PC-3 (cell line): ENCODE measurements at regions not wholly inside any gene's neighbourhood (a gene's known extent, or its start where the extent isn't known, plus 50 kb on each side); places are given as distances from the start of the nearest gene placed in this dataset.

ENCODE experiments used
- EZH2 ChIP-seq: fragments of 300-600 bp; sonication (generic); IDR thresholded peaks from one replicate; pipeline ENCODE4 v1.6.1; 2017; ENCODE audit warnings: antibody characterized with exemption, mild to moderate bottlenecking, low read length; ENCODE audit not compliant: unreplicated experiment
- EZH2phosphoT487 ChIP-seq: fragments of 300-600 bp; sonication (generic); IDR thresholded peaks from 2 replicates; pipeline ENCODE4 v1.6.1; 2018; ENCODE audit warnings: mild to moderate bottlenecking, antibody characterized with exemption, low read length, borderline replicate concordance
- TF ChIP-seq, protein P1 (sequence below): fragments of 300-600 bp; sonication (generic); conservative IDR thresholded peaks from 2 replicates; pipeline ENCODE4 v1.5.1; 2017; ENCODE audit warnings: antibody characterized with exemption, low read depth, mild to moderate bottlenecking, low read length

DNA sequence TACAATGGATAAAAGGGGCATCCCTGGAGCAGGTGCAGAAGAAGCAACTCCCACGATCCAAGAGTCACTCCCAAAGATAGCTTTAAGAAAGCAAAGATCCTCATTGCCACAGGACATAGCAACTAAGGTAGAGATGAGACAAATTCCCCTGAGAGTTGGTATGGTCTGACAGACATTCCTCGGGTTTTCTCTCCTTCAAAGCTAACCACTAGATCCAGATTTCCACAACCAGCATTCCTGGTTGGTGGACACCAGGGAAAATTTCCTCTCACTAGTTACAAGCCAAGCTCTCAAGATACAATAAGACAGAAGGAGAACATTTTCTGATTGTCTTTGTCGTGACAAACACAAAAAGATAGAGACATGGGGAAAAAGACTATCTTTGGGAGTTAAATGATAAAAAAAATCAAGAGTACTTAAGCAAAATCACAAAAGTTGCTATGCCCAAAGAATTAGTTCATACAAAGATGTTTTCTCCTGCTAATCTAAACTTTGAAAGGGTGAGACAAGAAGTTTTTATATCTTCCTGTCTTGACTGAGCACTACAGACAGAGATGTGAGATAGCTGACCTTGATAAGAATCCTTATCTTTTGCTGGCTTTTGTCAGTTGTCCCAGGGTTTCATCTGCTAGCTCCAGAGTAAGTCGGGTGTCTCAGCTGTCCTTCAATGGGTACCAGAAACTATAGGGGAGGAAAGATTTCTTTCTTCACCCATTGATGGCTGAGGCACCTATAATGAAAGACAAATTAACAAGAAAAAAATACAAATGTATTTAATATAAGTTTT lies 200.5 kb downstream of the CENPC start:
- TF ChIP-seq, protein P1, sequence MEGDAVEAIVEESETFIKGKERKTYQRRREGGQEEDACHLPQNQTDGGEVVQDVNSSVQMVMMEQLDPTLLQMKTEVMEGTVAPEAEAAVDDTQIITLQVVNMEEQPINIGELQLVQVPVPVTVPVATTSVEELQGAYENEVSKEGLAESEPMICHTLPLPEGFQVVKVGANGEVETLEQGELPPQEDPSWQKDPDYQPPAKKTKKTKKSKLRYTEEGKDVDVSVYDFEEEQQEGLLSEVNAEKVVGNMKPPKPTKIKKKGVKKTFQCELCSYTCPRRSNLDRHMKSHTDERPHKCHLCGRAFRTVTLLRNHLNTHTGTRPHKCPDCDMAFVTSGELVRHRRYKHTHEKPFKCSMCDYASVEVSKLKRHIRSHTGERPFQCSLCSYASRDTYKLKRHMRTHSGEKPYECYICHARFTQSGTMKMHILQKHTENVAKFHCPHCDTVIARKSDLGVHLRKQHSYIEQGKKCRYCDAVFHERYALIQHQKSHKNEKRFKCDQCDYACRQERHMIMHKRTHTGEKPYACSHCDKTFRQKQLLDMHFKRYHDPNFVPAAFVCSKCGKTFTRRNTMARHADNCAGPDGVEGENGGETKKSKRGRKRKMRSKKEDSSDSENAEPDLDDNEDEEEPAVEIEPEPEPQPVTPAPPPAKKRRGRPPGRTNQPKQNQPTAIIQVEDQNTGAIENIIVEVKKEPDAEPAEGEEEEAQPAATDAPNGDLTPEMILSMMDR, result no peak
- TF ChIP-seq EZH2 (no peak), EZH2phosphoT487 (no peak)
